Left colon (tissue), 2 donors: ENCODE measurements at regions not wholly inside any gene's neighbourhood (a gene's known extent, or its start where the extent isn't known, plus 50 kb on each side); places are given as distances from the start of the nearest gene placed in this dataset.
"Not testable (repeated sequence)": the region's sequence is repeated elsewhere in the genome, so short reads cannot be mapped to it uniquely, and the experiment has no call there.

Experiments
- ATAC-seq: fragments of 200-7000 bp; cut with Tn5 transposase; one replicate; pipeline ENCODE4 v1.9.1; 2020; ENCODE audit warnings: mild to moderate bottlenecking, moderate library complexity
- DNase-seq, 2 donors: peaks; one replicate each; pipeline ENCODE4 v3.0.0-alpha.2; 2020
- intact Hi-C, 2 donors: fragments of 100-400 bp; cut with DNase I in 1 of 2; cut with micrococcal nuclease in 1 of 2; formaldehyde crosslinking; loops; one replicate each; pipeline versions ENCODE4 v1.11.2 to v1.14.0; 2022; cut with DNase I, micrococcal nuclease
- donor health status: DM: no; HTN: no; CAD: no.
- donor health status: DM: yes; HTN: yes; CAD: no.

DNA sequence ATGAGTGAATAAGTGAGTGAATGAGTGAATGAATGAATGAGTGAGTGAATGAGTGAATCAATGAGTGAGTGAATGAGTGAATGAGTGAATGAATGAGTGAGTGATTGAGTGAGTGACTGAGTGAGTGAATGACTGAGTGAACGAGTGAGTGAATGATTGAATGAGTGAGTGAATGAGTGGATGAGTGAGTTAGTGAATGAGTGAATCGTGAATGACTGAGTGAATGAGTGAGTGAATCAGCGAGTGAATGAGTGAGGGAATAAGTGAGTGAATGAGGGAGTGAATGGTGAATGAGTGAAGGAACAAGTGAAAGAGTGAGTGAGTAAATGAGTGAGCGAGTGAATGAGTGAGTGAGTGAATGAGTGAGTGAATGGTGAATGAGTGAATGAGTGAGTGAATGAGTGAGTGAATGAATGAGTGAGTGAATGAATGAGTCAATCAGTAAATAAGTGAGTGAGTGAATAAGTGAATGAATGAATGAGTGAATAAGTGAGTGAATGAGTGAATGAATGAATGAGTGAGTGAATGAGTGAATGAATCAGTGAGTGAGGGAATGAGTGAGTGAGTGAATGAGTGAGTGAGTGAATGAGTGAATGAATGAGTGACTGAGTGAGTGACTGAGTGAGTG is 135.7 kb upstream of the ZNF469 start:
- intact Hi-C loops, DNase-seq, ATAC-seq: not testable (repeated sequence)

- DNase-seq, ATAC-seq, intact Hi-C loops: not testable (repeated sequence)
Measured at GRCh38 chr16:88247583-88247966, 135.2 kb upstream of the ZNF469 start.

- intact Hi-C loops, ATAC-seq, DNase-seq: not testable (repeated sequence)
Measured at GRCh38 chr16:88248761-88249160, 134.0 kb upstream of the ZNF469 start.

- intact Hi-C loops, ATAC-seq, DNase-seq: not testable (repeated sequence)
Measured at GRCh38 chr16:88250381-88250780, 132.4 kb upstream of the ZNF469 start.

GRCh38 chr16:88252057-88252794 is 130.5 kb upstream of the ZNF469 start:
- peak; percentile 63 for ATAC-seq
- DNase-seq, intact Hi-C loops: not testable (repeated sequence)

- intact Hi-C loops, DNase-seq, ATAC-seq: not testable (repeated sequence)
Measured at GRCh38 chr16:88258141-88258540, 124.6 kb upstream of the ZNF469 start.

GRCh38 chr16:88258764-88259525 is 123.8 kb upstream of the ZNF469 start:
- DNase-seq, ATAC-seq, intact Hi-C loops: not testable (repeated sequence)

- DNase-seq, intact Hi-C loops, ATAC-seq: not testable (repeated sequence)
Measured at GRCh38 chr16:88259538-88259937, 123.2 kb upstream of the ZNF469 start.

DNA sequence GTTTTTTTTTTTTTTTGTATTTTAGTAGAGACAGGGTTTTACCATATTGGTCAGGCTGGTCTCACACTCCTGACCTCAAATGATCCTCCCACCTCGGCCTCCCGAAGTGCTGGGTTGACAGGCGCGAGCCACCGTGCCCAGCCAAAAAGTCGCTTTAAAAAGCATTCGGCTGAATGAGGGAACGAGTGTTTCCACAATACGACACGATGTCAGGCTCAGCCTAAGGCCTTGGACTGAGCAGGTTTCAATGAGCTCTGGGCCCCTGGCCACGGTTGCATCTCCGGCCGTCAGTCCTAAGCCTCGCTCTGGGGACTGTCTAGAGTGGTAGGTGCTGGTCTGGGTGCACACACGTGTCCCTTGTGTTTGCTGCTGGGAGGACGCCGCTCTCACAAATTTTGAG is 122.6 kb upstream of the ZNF469 start:
- intact Hi-C loops, ATAC-seq, DNase-seq: not testable (repeated sequence)

DNA sequence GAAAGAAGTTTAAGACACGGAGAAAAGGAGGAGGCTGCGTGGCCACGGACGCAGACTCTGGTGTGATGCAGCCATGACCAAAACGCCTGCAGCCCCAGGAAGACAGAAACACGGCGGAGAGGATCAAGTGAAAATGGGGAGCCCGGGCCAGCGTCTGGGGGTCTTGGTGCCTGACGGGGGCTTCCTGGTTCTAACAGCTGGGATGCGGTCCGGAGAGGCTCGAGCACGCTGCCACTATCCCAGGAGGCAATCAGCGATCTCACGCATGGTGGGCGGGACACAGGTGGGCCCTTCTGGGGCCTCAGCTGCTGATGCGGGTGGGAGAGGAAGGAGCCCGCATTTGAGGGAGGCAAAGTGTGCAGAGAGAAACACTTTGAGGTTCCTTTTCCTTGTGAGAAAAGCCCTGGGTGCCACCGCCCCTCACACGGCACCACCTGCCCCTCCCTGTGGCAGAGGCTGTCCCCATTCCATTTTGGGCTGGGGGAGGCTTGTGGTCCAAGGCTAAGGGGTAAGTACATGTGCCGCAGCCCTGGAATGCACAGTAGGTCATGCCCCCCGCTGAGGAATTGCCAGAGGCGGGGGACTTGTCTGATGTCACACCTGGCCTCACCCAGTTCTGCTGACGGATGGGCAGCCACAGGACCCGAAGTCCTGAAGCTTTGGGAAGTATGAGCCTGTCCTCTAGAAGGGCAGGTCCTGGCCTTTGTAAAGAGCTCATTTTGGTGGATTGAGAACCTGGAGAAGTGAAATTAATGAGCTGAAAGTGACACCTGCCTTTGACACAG is 121.7 kb upstream of the ZNF469 start:
- intact Hi-C loops, ATAC-seq, DNase-seq: not testable (repeated sequence)

DNA sequence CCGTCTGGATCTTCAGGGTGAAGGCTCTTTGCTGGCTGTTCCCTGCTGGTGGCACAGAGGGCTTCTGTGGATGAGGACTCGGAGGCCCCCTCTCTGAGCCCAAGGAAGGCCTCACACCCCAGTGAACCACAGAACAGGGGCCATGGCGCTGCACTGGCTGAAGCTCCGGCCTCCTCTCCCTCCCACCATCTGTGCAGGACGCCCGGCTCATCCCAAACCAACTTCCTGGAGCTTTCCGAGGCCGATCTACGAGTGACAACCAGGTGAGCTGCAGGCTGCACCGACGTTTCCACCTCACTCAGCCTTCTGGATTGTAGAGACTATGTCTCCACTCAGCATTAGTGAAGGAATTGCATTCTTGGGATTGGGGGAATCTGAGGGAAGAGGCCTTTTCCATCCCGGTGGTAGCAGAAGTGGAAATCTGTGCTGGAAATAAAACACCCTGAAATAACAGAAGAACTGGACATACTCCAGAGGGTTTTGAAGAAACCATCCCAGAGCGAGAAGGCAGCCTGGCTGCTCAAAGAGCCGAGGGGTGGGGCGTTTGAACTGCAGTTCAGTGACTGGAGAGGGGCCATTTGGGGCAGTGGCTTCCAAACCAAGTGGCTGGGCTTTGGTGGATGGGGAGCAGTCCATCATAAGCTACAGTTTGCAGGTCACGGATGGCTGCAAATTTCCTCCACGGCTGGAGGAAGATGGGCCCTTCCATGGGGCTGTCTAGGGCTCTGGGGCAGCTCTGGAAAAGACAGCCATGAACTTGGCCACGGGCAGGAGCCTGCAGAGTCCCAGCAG is 120.7 kb upstream of the ZNF469 start:
- intact Hi-C loops, DNase-seq, ATAC-seq: not testable (repeated sequence)

- ATAC-seq (peak; percentile 16), DNase-seq (peak in 1 of 2 donors; percentile 49)
- intact Hi-C loops: not testable (repeated sequence)
Measured at GRCh38 chr16:88262858-88263563, 119.7 kb upstream of the ZNF469 start.

DNA sequence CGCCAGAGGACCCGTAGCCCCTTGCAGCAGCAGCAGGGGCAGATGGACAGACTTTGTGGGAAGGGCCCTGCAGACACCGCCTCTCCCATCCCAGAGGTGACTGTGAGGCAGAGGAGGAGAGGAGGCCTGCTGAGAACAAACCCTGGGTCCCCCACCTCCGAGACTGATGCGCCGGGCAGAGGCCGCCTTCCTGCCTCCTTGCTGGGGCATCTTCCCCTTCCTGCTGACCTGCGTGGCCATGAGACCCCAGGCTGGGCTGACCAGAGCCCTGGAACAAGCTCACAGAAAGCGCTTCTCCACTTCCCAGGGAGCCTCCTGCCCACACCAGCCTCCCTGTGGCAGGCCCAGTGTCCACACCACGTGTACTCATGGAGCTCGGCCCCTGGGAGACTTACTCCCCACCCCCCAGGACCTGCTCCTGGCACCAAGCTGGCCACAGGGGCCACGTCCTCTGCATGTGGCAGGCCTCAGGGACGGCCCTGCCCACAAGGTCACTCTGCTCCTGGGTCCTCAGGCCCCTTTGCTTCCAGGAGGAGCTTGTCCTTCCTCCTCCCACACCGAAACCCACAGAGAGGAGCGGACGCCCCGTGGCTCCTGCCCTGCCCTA is 119.0 kb upstream of the ZNF469 start:
- DNase-seq, intact Hi-C loops: not testable (repeated sequence)

DNA sequence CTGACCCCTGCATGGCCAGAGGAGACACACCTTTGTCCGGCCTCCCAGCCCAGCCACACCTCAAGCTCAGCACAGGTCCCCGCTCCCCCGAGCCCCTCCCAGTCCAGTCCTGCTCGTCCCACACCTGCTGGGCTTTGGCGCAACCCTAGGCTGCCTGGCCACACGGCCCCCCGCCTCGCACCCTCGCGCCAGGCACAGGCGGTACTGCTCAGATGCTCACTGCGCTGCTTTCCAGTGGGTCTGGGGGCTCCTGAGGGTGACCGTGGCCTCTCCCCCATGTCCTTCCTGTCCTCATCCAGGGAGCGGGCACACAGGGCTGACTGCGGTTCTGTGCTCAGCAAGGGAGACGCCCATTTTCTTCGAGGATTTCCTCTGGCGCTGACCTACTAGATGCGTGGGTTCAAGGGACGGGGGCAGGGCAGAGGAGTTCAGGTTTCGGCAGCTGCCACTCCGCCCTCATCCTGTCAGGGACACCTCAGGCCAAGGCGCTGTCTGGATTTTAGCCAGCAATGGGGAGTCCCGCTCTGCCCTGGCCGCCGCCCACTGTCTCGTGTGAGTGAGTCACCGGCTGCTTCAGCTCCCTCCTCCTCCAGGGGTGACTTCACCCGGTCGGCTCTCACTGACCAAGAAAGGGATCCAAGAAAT is 118.0 kb upstream of the ZNF469 start:
- intact Hi-C loops: no loop called here

More for the DNA sequence above, 119.0 kb upstream of the ZNF469 start:
- not testable (repeated sequence) for ATAC-seq

DNA sequence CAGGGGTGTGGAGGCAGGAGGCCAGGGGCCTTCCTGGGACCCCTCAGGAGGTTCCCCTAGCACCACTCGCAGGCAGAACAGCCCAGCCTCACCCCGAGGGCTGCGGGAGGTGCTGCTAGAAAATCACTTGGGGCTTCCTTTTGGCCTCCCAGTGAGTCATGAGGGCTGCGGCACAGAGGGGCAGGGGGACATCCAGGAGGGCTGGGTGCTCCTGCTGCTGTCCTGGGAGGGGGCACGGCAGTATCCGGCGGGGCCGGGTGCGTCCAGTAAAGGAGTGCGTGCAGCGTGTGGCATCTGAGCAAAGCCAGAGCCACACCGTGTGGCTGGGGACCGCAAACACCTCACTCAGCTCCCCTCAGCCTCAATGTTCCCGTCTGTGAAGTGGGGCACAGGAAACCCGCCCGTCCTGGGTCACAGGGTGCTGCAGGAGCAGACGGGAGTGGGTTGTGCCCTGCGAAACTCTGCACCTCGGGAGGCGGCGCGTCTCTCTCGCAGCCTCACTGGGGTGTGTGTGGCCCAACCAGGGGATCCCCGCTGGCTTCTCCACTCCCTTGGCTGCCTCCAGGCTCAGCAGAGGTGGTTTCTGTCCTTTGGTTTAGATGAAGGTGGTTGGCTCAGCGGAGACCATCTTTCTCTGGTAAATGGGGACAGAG is 117.3 kb upstream of the ZNF469 start:
- intact Hi-C loops, DNase-seq, ATAC-seq: not testable (repeated sequence)

More for the DNA sequence above, 118.0 kb upstream of the ZNF469 start:
- DNase-seq (peak; percentile 80 to 95), ATAC-seq (peak; percentile 93)

GRCh38 chr16:88266036-88266435 is 116.7 kb upstream of the ZNF469 start:
- DNase-seq, intact Hi-C loops, ATAC-seq: not testable (repeated sequence)
